ENCODE measurements at regions not wholly inside any gene's neighbourhood (a gene's known extent, or its start where the extent isn't known, plus 50 kb on each side); places are given as distances from the start of the nearest gene placed in this dataset.

DNA sequence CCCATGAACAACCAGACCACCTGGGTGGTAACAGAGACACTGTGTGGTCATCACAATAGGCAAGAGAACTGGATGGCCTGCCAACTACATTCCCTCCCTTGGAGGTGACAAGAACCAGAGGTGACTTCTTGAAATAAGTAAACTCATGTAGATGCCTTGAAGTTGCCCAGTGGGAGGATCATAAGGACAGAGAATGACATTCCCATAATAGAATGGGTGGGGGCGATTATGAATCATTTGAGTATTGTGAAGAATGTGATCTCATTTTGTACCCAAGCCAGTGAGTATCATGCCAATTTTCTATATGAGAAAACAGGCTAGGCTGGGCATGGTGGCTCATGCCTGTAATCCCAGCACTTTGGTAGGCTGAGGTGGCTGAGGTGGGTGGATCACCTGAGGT is 211.4 kb upstream of the GYPC start:
- DNase-seq: no peak

DNA sequence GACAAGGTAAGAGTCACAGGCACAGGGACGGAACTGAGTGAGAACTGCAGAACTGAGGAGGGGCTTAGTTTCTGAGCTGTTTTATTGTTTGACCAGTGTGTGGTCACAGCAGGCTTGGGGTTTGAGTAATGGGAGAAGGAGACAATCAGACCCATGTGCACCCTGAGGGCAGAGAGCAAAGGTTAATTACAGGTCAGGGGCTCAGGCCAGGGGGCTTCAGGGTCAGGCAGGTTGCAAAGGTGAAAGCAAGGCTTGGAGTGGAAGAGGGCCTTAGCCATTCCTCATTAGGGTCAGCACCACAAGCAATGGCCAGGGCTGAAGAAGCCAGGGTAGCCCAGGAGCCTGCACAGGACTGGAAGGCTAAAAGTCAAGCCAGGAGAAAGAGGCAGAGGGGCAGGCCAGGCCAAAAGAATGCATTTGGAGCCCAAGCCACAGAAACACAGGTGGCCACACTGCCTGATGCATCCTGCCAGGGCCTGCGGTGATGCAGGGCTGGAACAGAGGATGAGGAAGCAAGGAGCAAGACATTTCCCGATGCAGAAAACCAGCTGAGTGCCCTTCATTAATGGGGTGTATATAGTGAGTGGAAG is 209.8 kb upstream of the GYPC start:
- DNase-seq: no peak

DNA sequence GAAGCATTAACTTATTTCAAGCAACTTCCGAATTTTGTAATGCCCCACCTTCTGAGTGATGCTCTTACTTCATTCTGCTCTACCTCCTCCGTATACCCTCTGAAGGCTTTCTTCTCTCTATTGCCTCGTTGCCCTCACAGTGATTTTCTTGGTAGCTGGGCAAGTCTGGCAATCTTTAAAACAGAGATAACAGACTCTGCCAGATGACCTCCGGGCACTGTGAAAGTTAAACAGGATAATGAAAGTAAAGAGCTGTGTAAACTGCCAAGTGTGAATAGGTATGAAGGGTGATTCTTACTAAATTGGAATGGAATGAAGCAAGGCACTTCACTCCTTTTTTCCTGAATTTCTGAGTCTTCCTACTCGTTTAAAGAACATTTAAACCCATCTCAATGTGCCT is 207.3 kb upstream of the GYPC start:
- DNase-seq: no peak

GRCh38 chr2:126449677-126450076 is 206.3 kb upstream of the GYPC start:
- DNase-seq: no peak

DNA sequence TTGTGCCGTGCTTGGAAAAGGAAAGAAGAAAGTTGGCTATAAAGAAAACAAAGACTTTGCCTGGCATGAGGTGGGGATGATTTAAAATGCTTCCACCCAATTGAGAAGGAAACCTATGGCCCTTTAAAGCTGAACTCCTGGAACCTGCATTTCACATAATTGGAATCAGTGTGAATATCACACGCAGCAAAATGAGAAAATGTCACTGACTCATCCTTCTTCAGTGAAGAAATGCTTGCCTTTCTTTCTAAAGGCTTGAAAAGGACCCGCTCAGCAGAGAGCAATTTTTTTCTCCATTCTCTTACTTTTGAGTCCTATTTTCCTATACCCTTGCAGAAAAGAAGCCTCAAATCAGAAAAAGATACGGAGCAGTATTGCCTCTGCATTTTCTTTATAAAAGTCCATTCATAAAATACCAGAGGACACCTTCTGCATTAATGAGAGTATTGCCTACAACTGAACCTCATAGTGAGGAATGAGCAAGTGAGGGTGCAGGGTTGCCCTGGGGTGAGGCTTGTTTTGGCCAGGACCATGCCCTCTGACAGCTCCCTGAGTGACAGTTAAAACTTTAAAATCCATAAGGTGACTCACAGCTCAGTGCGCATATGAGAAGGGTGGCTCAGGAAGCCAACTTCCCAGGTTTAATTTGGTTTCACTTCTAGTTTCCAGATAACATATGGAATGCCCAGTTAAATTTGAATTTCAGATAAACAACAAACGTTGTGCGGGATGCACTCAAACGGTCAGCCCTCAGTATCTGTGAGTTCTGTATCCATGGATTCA is 191.9 kb upstream of the GYPC start:
- no peak for DNase-seq

DNA sequence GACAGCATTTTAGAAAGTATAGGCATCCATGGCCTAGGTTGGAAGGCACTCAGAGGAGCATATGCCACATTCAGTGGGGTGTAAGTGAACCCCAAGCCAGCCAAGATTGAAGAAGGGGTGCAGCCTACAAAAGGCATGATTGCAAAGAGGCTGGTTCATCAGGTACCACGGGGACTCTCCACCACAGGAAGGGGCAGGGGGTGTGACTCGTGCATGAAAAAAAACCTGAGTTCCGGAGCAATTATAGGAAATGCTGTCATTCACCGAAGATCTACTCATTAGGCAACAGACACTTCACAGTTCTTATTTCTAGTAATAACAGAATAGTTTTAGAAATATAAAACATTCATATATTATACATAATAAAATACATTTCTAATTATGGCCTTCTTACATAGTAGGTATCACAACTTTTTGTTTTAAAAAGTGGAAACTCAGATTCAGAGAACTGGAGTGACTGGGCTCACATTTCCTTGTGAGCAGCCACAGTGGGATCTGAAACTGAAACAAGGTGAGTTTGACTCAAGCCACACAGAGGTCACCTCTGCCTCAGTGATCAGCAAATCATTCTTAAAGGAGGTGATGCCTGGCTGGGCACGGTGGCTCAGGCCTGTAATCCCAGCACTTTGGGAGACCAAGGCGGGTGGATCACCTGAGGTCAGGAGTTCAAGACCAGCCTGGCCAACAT is 188.4 kb upstream of the GYPC start:
- DNase-seq: no peak

GRCh38 chr2:126475031-126475430 is 180.9 kb upstream of the GYPC start:
- no peak for DNase-seq

- no peak for DNase-seq
Measured at GRCh38 chr2:126476691-126477090, 179.3 kb upstream of the GYPC start.

- no peak for DNase-seq
Measured at GRCh38 chr2:126480033-126480432, 175.9 kb upstream of the GYPC start.

DNA sequence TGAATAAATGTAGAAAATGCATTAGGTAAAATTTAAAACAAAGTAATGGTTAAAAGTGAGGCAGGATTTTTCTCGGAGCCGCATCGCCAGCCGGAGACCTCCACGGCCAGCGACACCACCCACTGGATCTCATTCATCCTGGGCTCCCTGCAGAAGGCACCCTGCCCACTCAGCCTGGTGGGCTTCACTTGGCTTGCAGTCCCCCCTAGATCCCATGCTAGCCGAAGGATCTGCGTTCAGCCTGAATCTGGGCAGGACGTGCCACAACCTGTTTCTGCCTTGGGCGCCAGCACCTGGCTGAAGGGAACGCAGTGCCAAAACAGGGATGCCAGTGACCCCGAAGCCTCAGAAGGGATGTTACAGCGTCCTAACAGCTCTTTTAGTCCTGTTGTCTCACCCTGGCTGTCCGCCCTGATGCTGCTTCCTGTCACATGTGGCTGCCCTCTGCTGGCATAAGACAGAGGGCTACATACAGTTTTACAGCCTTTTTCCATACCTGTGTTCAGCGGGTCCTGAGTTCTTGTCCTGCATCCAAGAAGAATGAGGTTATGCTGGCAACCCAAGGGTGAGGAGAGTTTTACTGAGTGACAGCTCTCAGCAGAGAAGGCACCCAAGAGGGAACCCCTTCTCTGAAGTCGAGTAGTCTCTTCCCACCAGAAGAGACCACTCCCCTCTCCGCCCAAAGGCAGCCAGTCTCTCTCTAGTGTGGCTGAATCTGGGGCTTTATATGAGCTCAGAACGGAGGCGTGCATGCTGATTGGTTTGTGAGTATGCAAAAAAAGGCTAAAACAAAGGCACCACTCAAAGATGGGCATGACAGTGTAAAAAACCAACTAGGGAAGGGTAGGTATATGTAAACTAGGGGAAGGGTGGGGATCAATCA is 173.1 kb upstream of the GYPC start:
- DNase-seq: no peak

DNA sequence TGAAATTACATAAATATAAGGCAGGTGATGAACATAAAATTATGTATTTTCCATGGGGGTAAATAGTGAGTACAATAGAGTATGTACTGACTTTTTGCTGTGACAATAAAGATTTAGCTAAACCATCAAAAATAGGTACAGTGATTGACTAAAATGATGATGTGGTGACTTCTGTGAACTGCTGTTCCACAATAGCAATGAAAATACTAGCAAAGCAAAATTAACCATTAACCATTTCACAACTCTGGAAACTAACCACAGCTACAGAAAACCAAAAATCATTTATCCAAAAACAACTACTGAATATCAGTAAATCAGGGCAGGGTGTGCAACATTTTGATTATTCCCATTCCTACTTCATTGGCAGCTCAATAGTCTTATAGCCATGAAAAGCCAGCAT is 161.4 kb upstream of the GYPC start:
- DNase-seq: no peak

GRCh38 chr2:126495189-126495588 is 160.8 kb upstream of the GYPC start:
- no peak for DNase-seq

- no peak for DNase-seq
Measured at GRCh38 chr2:126496493-126496892, 159.5 kb upstream of the GYPC start.

DNA sequence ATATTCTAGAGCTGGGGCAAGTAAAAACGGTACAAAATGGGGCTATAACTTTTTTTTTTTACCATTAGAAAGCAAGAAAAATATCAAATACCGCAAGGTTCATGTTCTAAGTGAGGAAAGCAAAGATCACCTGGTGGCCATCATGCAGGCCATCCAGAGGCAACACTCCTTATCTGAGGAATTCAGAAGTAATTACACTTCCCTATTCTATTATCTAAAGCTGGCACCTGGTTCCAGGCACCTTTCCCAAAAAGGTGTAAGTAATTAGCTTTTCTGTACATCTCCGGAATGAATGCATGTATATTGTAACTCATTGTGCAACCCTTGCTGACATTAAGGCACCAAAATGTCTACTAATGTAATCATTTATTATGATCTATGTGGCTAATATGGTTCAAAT is 152.5 kb upstream of the GYPC start:
- DNase-seq: no peak

DNA sequence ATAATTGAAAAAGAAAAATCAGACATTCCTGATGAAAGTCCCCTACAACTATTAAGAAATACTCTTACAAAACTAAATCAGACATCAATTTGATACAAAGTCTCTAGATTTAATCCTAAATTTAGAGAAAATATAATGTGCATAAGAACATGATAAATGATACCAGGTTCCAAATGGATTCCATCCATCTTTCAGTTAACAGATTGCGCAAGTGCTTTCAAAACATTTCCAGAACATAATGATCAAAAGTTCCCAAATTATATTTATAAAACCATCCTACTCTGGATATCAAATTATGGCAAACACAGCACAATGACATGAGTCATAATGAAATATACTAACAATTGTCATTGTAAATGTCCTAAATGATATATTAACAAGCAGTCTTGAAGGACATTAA is 151.0 kb upstream of the GYPC start:
- DNase-seq: no peak

GRCh38 chr2:126506786-126507185 is 149.2 kb upstream of the GYPC start:
- no peak for DNase-seq

DNA sequence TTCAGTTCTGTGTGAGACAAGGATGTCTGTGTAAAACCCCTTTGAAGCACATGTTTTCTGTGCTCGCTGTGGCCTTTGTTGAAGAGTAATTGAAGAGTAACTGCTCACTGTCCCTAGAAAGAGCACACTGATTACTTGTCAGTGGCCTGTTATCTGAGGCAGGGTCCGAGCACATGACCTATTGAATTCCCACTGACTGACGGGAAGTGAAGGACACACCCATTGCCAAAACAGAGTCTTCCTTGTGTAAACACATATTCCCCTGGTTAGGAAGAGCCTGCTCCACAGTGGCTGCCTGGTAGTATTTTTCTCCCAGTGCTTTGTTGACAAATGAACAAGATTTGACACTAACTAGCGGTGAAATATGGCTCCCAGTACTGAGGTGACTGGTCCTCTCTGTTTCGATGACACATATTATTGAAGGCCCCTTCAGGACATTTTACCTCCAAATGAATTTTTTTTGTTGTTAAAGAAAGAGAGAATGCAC is 148.5 kb upstream of the GYPC start:
- no peak for DNase-seq

DNA sequence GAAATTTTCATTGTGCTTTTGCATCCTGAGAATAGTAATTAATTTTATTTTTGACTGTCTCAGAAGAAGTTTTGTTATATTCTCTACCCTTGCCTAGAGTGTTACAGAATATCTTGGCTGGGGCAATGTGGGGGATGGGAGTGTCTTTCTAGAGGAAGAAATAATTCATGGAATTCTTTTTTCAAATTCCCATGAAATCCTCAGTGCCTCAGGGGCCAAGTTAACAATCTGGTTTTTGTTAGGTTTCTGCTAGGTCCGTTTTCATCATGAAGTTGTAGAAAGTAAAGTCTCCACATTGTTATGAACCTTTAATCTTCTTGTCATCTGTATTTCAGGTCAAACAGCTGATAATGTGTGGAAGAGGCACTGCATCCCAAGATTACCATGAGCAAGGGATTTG is 145.6 kb upstream of the GYPC start:
- DNase-seq: no peak

GRCh38 chr2:126510960-126511359 is 145.0 kb upstream of the GYPC start:
- DNase-seq: no peak

DNA sequence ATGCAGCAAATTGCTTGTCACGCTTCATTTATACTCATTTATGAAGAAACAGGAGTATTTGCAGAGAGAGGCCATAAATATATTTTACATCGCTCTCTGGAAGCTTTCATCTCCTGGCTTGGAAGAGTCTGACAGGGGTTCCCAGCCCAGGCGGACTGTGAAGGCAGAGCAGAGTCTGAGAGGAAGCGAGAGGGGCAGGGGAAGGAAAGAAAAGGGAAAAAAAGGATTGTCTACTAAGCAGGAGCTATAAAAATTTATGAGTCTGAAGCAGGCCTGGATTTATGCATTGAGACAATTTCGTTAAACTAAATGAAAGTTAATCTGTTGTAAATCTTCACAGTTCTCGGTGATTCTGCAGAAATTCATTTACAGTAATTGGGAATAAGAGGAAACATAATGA is 143.9 kb upstream of the GYPC start:
- no peak for DNase-seq

GRCh38 chr2:126513033-126513432 is 142.9 kb upstream of the GYPC start:
- DNase-seq: no peak

- no peak for DNase-seq
Measured at GRCh38 chr2:126515471-126515870, 140.5 kb upstream of the GYPC start.

- DNase-seq: no peak
Measured at GRCh38 chr2:126518196-126518595, 137.8 kb upstream of the GYPC start.

Data from activated CD4-positive, alpha-beta T cell treated with anti-CD3 and anti-CD28 coated beads for 48 hours (primary cell).